H9 (cell line): ENCODE measurements at regions not wholly inside any gene's neighbourhood (a gene's known extent, or its start where the extent isn't known, plus 50 kb on each side); places are given as distances from the start of the nearest gene placed in this dataset.

Source experiments
- DNase-seq: peaks from one replicate; pipeline ENCODE4 v3.0.0-alpha.2; 2017
- H2AFZ ChIP-seq: one replicate; pipeline ENCODE4 v1.6.1; 2013; ENCODE audit warnings: mild to moderate bottlenecking, low read length, control low read depth, moderate library complexity
- H2AK5ac ChIP-seq: 2 replicates; pipeline ENCODE4 v1.6.1; 2013; ENCODE audit warnings: low read length, control low read depth, mixed read lengths; ENCODE audit not compliant: insufficient read length
- H2BK120ac ChIP-seq: one replicate; pipeline ENCODE4 v1.6.1; 2013; ENCODE audit warnings: low read depth, mild to moderate bottlenecking, low read length, control low read depth, inconsistent platforms; ENCODE audit not compliant: poor library complexity, severe bottlenecking
- H2BK12ac ChIP-seq: 2 replicates; pipeline ENCODE4 v1.6.1; 2013; ENCODE audit warnings: low read length, control low read depth, mixed read lengths, low read depth; ENCODE audit not compliant: insufficient read length
- H2BK15ac ChIP-seq: 2 replicates; pipeline ENCODE4 v1.6.1; 2013; ENCODE audit warnings: low read depth, low read length, control low read depth
- H2BK20ac ChIP-seq: one replicate; pipeline ENCODE4 v1.6.1; 2013; ENCODE audit warnings: low read depth, mild to moderate bottlenecking, low read length, control low read depth, inconsistent platforms; ENCODE audit not compliant: poor library complexity, severe bottlenecking
- H2BK5ac ChIP-seq: 2 replicates; pipeline ENCODE4 v1.6.1; 2013; ENCODE audit warnings: low read length, control low read depth, mixed read lengths; ENCODE audit not compliant: insufficient read length
- H3K14ac ChIP-seq: 2 replicates; pipeline ENCODE4 v1.6.1; 2013; ENCODE audit warnings: low read length, control low read depth; ENCODE audit not compliant: insufficient read depth
- H3K18ac ChIP-seq: 2 replicates; pipeline ENCODE4 v1.6.1; 2013; ENCODE audit warnings: low read depth, mild to moderate bottlenecking, mixed read lengths, low read length, control low read depth; ENCODE audit not compliant: insufficient read length
- H3K23ac ChIP-seq: 2 replicates; pipeline ENCODE4 v1.6.1; 2013; ENCODE audit warnings: low read length, control low read depth, mixed read lengths, low read depth; ENCODE audit not compliant: insufficient read length
- H3K23me2 ChIP-seq: 2 replicates; pipeline ENCODE4 v1.6.1; 2013; ENCODE audit warnings: low read depth, mild to moderate bottlenecking, mixed read lengths, low read length, control low read depth; ENCODE audit not compliant: insufficient read length, poor library complexity, severe bottlenecking
- H3K27ac ChIP-seq: 2 replicates; pipeline ENCODE4 v1.5.1; 2013; ENCODE audit warnings: low read length, control low read depth, mixed read lengths, low read depth; ENCODE audit not compliant: insufficient read length
- H3K27me3 ChIP-seq: 2 replicates; pipeline ENCODE4 v1.6.1; 2013; ENCODE audit warnings: low read length, control low read depth, inconsistent platforms; ENCODE audit not compliant: insufficient read depth
- H3K4ac ChIP-seq: 2 replicates; pipeline ENCODE4 v1.6.1; 2013; ENCODE audit warnings: low read depth, mild to moderate bottlenecking, control low read depth, inconsistent platforms, low read length, moderate library complexity
- H3K4me1 ChIP-seq: 2 replicates; pipeline ENCODE4 v1.6.1; 2013; ENCODE audit warnings: low read length, control low read depth, inconsistent platforms; ENCODE audit not compliant: insufficient read depth
- H3K4me2 ChIP-seq: 2 replicates; pipeline ENCODE4 v1.6.1; 2013; ENCODE audit warnings: low read length, control low read depth, mixed read lengths; ENCODE audit not compliant: insufficient read length, insufficient read depth
- H3K56ac ChIP-seq: 2 replicates; pipeline ENCODE4 v1.6.1; 2013; ENCODE audit warnings: low read depth, mild to moderate bottlenecking, mixed read lengths, low read length, control low read depth; ENCODE audit not compliant: insufficient read length
- H3K79me1 ChIP-seq: 2 replicates; pipeline ENCODE4 v1.6.1; 2013; ENCODE audit warnings: low read depth, mild to moderate bottlenecking, moderate library complexity, low read length, control low read depth, inconsistent platforms; ENCODE audit not compliant: insufficient read depth, poor library complexity, severe bottlenecking
- H3K79me2 ChIP-seq: 2 replicates; pipeline ENCODE4 v1.6.1; 2013; ENCODE audit warnings: low read length, control low read depth, inconsistent platforms; ENCODE audit not compliant: insufficient read depth
- H3K9ac ChIP-seq: 2 replicates; pipeline ENCODE4 v1.6.1; 2013; ENCODE audit warnings: low read length, control low read depth, mixed read lengths; ENCODE audit not compliant: insufficient read length; ENCODE audit errors: extremely low read depth
- H3K9me3 ChIP-seq: one replicate; pipeline ENCODE4 v1.6.1; 2013; ENCODE audit warnings: low read depth, low read length, inconsistent platforms; ENCODE audit not compliant: control insufficient read depth
- H3T11ph ChIP-seq: one replicate; pipeline ENCODE4 v1.6.1; 2013; ENCODE audit warnings: mild to moderate bottlenecking, low read length, control low read depth, inconsistent platforms
- H4K20me1 ChIP-seq: one replicate; pipeline ENCODE4 v1.6.1; 2013; ENCODE audit not compliant: control insufficient read depth, insufficient read length, insufficient read depth
- H4K5ac ChIP-seq: 2 replicates; pipeline ENCODE4 v1.6.1; 2013; ENCODE audit warnings: low read depth, mild to moderate bottlenecking, mixed read lengths, low read length, control low read depth; ENCODE audit not compliant: insufficient read length
- H4K8ac ChIP-seq: replicated peaks from 2 replicates; pipeline ENCODE4 v1.6.1; 2013; ENCODE audit warnings: low read length, control low read depth, mixed read lengths, low read depth; ENCODE audit not compliant: insufficient read length
- H4K91ac ChIP-seq: 2 replicates; pipeline ENCODE4 v1.6.1; 2013; ENCODE audit warnings: low read depth, mild to moderate bottlenecking, moderate library complexity, mixed read lengths, low read length, control low read depth; ENCODE audit not compliant: insufficient read length
- H3K27ac Mint-ChIP-seq, 3 experiments: 2 replicates in 2 of 3; 3 replicates in 1 of 3; pipeline ENCODE4 v1.8.0; 2020 to 2021; ENCODE audit warnings: mixed read lengths in 3 of 3, mild to moderate bottlenecking in 1 of 3, moderate library complexity in 1 of 3
- H3K27me3 Mint-ChIP-seq: 2 replicates; pipeline ENCODE4 v1.8.0; 2021; ENCODE audit warnings: low read depth, mild to moderate bottlenecking, moderate library complexity, mixed read lengths
- H3K36me3 Mint-ChIP-seq, 3 experiments: 2 replicates in 2 of 3; 3 replicates in 1 of 3; pipeline ENCODE4 v1.8.0; 2020 to 2021; ENCODE audit warnings: low read depth in 3 of 3, mixed read lengths in 3 of 3; ENCODE audit not compliant: insufficient read depth in 1 of 3
- H3K4me1 Mint-ChIP-seq, 2 experiments: 2 replicates each; pipeline ENCODE4 v1.8.0; 2020; ENCODE audit warnings: mixed read lengths in 2 of 2
- H3K4me3 Mint-ChIP-seq, 2 experiments: 2 replicates in 1 of 2; 3 replicates in 1 of 2; pipeline ENCODE4 v1.8.0; 2020 to 2021; ENCODE audit warnings: mild to moderate bottlenecking in 2 of 2, mixed read lengths in 2 of 2, moderate library complexity in 1 of 2
- H3K9me3 Mint-ChIP-seq, 2 experiments: 2 replicates in 1 of 2; 3 replicates in 1 of 2; pipeline ENCODE4 v1.8.0; 2020; ENCODE audit warnings: mild to moderate bottlenecking in 2 of 2, mixed read lengths in 2 of 2, moderate library complexity in 1 of 2
- WGBS: extraction: QIAGEN DNeasy Blood & Tissue Kit; methylation state at CpG from one replicate; pipeline ENCODE4 v1.1.7; 2013; ENCODE audit warnings: missing lambda C conversion rate, low lambda C conversion rate, mixed read lengths; ENCODE audit not compliant: insufficient read length; ENCODE audit errors: extremely low coverage; 5-methylcytosine and 5-hydroxymethylcytosine counted together
- TF ChIP-seq, protein P1 (sequence below): fragments of 200-600 bp; sonication (generic); conservative IDR thresholded peaks from 3 replicates; pipeline ENCODE4 v1.8.0; 2021; ENCODE audit warnings: antibody characterized with exemption, mild to moderate bottlenecking

DNA sequence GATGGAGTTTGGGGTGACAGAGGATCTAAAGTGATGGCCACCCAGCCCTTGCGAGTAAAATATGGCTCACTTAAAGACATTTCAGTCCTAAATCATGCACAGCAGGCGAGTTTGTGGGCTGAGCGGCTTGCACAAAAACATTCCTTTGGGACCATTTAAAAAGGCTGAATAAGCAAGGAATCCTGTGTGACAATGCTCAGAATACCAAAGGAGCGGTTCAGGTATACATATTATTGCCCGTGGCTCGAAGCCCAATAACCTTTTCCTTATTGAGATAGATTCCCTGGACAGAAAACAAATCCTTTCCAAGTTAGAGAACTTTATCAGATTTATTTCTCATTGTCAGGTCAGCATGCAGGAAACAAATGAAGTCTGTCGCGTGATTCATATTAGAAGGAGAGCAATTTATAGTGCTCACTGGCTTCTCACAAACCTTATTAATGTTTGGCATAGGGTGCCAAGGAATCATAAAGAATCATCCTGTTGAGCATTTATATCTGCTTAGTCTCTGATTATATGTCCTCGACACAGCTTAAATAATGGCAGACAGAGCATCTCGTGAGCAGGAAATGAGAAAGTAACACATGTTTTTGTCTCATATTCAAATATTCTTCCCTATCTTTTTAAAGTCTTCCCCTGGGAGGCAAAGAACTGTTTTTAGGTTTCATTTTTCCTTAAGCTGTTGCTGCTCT lies 121.3 kb downstream of the TRMT11 start:
- Histone ChIP-seq H3K27ac (no peak overlapping the region), H2BK12ac (no peak overlapping the region), H4K91ac (no peak overlapping the region), H3K9me3 (no peaks in the 10 kb centered on the region), H3K56ac (no peak overlapping the region), H3K23ac (no peak overlapping the region), H3K4ac (no peak overlapping the region), H4K20me1 (no peaks in the 10 kb centered on the region), H4K8ac (no peak overlapping the region), H2BK5ac (no peak overlapping the region), H3K18ac (no peak overlapping the region), H3K4me1 (no peaks in the 10 kb centered on the region), H2AK5ac (no peak overlapping the region), H3K23me2 (no peaks in the 10 kb centered on the region), H3K14ac (no peak overlapping the region; the same call in 1 of the 2 replicates), H2BK120ac (no peak overlapping the region), H3K79me2 (no peaks in the 10 kb centered on the region), H3K4me2 (no peak overlapping the region), H3K9ac (no peak overlapping the region), H2BK20ac (no peak overlapping the region), H3K79me1 (no peaks in the 10 kb centered on the region), H3T11ph (no peak overlapping the region), H2BK15ac (no peak overlapping the region), H2AFZ (no peak overlapping the region), H4K5ac (no peak overlapping the region), H3K27me3 (no peaks in the 10 kb centered on the region)
- Mint-ChIP-seq H3K4me3 (peak overlapping the region; percentile 3 to 36; a peak in 2 of 5 replicates), H3K27me3 (no peaks in the 10 kb centered on the region), H3K9me3 (no peaks in the 10 kb centered on the region), H3K27ac (peak overlapping the region; percentile 36 to 93 (median 81); a peak in 6 of 7 replicates), H3K4me1 (peaks cover 35 to 38% of the 10 kb centered on the region in 2 experiments), H3K36me3 (peaks cover 0 to 9% (median 6%) of the 10 kb centered on the region in 3 experiments; a peak in 3 of 7 replicates)
- TF ChIP-seq, protein P1, sequence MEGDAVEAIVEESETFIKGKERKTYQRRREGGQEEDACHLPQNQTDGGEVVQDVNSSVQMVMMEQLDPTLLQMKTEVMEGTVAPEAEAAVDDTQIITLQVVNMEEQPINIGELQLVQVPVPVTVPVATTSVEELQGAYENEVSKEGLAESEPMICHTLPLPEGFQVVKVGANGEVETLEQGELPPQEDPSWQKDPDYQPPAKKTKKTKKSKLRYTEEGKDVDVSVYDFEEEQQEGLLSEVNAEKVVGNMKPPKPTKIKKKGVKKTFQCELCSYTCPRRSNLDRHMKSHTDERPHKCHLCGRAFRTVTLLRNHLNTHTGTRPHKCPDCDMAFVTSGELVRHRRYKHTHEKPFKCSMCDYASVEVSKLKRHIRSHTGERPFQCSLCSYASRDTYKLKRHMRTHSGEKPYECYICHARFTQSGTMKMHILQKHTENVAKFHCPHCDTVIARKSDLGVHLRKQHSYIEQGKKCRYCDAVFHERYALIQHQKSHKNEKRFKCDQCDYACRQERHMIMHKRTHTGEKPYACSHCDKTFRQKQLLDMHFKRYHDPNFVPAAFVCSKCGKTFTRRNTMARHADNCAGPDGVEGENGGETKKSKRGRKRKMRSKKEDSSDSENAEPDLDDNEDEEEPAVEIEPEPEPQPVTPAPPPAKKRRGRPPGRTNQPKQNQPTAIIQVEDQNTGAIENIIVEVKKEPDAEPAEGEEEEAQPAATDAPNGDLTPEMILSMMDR = no peak
- DNase-seq = peak; percentile 35
- no CpG with 5 or more reads among the region's 10 CpGs for WGBS
